ENCODE measurements at regions not wholly inside any gene's neighbourhood (a gene's known extent, or its start where the extent isn't known, plus 50 kb on each side); places are given as distances from the start of the nearest gene placed in this dataset.

GRCh38 chr2:228239207-228239906 lies 57.9 kb upstream of the SPHKAP start:
- Histone ChIP-seq H3K4me3 (replicated peaks; ENCODE audit: low read depth, low read length) (no peak overlapping the region), H3K27me3 (replicated peaks; ENCODE audit: control insufficient read depth, insufficient read depth, low read length) (no peaks in the 10 kb centered on the region), H3K36me3 (ENCODE audit: control insufficient read depth, insufficient read depth, low read length) (no peaks in the 10 kb centered on the region)
- DNase-seq (ENCODE audit: extremely low read depth, insufficient read length), result no peak
- TF ChIP-seq CTCF (IDR thresholded peaks at IDR 0.05; ENCODE audit: insufficient read depth, low read length, poor library complexity, severe bottlenecking), result no peak

Data from GM06990 (cell line).